Left hindlimb (tissue), 1 donor: ENCODE measurements at regions not wholly inside any gene's neighbourhood (a gene's known extent, or its start where the extent isn't known, plus 50 kb on each side); places are given as distances from the start of the nearest gene placed in this dataset.
"Not testable (repeated sequence)": the region's sequence is repeated elsewhere in the genome, so short reads cannot be mapped to it uniquely, and the experiment has no call there.

Experiments used
- DNase-seq: peaks from one replicate; pipeline ENCODE4 v3.0.0-alpha.2; 2018

- no peak for DNase-seq
Measured at GRCh38 chr6:16822975-16823717, 61.9 kb upstream of the ATXN1 start.

- DNase-seq = no peak
Measured at GRCh38 chr6:16822529-16822928, 61.3 kb upstream of the ATXN1 start.

GRCh38 chr6:16821834-16822264 is 60.6 kb upstream of the ATXN1 start:
- no peak for DNase-seq

- DNase-seq = not testable (repeated sequence)
Measured at GRCh38 chr6:16820262-16820661, 59.0 kb upstream of the ATXN1 start.

GRCh38 chr6:16819752-16820151 is 58.5 kb upstream of the ATXN1 start:
- DNase-seq = no peak

- no peak for DNase-seq
Measured at GRCh38 chr6:16818992-16819626, 57.8 kb upstream of the ATXN1 start.

- no peak for DNase-seq
Measured at GRCh38 chr6:16817594-16817993, 56.3 kb upstream of the ATXN1 start.

GRCh38 chr6:16816891-16817290 is 55.6 kb upstream of the ATXN1 start:
- no peak for DNase-seq

- no peak for DNase-seq
Measured at GRCh38 chr6:16812993-16813392, 51.7 kb upstream of the ATXN1 start.

- no peak for DNase-seq
Measured at GRCh38 chr6:16811277-16811979, 50.2 kb upstream of the ATXN1 start.
